ENCODE measurements at regions not wholly inside any gene's neighbourhood (a gene's known extent, or its start where the extent isn't known, plus 50 kb on each side); places are given as distances from the start of the nearest gene placed in this dataset.
"Not testable (repeated sequence)": the region's sequence is repeated elsewhere in the genome, so short reads cannot be mapped to it uniquely, and the experiment has no call there.

- H3K27ac ChIP-seq, H3K4me3 ChIP-seq: not testable (repeated sequence)
Observed at GRCh38 chr17:13659051-13659450, 57.3 kb upstream of the HS3ST3A1 start.

DNA sequence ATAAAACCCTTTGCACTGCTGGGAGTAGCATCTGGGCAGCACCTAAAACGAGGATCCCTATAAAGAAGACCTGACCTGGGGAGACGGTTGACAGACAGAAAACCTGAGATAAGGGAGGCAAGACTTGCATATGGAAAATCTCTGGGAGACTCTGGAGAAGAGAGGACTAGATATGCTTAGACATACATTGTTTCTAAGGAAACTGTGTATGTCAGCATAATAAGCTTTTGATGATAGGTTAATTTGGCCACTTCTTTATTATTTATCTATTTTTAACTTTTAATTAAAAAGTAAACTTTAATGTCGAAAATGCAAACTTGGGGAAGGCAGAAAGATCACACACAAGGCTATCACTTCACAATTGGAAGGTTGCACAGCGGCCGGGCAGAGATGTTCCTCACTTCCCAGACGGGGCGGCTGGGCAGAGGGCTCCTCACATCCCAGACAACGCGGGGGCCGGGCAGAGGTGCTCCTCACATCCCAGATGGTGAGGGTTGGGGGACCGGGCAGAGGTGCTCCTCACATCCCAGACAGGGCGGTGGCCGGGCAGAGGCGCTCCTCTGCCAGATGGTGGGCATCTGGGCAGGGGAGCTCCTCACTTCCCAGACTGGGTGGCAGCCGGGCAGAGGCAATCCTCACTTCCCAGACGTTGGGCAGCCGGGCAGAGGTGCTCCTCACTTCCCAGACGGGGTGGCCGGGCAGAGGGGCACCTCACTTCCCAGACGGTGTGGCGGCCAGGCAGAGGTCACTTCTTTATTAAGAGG is 64.3 kb upstream of the HS3ST3A1 start:
- Histone ChIP-seq H3K27ac (no peak overlapping the region), H3K4me3 (no peak overlapping the region)

- H3K4me3 ChIP-seq, result no peak overlapping the region
- no peak overlapping the region for H3K27ac ChIP-seq
Observed at GRCh38 chr17:13671341-13671740, 69.6 kb upstream of the HS3ST3A1 start.

DNA sequence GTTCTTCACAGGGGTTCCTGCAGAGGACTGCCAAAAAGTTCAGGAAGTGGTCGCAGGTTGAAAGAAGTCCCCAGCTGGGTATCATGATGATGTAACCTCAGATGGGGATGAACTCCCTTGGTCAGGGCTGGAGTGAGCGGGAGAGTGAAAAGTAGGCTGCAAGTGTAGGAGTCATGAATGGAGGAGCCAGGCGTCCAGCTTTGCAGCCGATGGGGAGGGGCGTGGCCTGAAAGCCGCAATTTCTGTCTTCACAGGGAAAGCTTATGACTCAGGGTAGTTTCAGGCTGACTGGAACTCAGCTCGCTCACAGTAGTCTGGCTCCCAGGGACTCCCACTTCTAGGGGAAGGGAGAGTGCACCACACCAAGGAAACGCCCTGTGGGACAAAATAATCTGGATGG is 70.0 kb upstream of the HS3ST3A1 start:
- H3K4me3 ChIP-seq, result no peak overlapping the region
- no peak overlapping the region for H3K27ac ChIP-seq

- Histone ChIP-seq H3K4me3 (no peak overlapping the region), H3K27ac (no peak overlapping the region)
Observed at GRCh38 chr17:13678361-13678760, 76.6 kb upstream of the HS3ST3A1 start.

- Histone ChIP-seq H3K27ac (no peak overlapping the region), H3K4me3 (no peak overlapping the region)
Observed at GRCh38 chr17:13678841-13679240, 77.1 kb upstream of the HS3ST3A1 start.

- no peak overlapping the region for H3K27ac ChIP-seq
- H3K4me3 ChIP-seq, result no peak overlapping the region
Observed at GRCh38 chr17:13688716-13689115, 87.0 kb upstream of the HS3ST3A1 start.

- Histone ChIP-seq H3K27ac (no peak overlapping the region), H3K4me3 (no peak overlapping the region)
Observed at GRCh38 chr17:13690806-13691205, 89.1 kb upstream of the HS3ST3A1 start.

DNA sequence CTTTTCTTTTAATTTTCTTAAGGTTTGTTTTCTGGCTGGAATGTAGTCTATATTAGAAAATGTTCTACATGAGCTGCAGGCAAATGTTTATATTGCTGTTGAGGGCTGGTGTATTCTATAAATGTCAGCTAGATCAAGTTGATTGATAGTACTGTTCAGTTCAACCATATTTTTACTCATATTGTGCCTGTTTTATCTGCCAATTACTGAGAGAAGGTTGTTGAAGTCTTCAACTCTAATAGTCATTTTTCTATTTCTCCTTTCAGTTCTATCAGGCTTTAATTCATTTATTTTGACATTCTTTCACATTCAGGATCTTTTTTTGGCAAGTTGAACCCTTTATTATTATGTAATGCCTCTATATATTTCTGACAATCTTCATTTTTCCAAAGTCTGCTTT is 93.2 kb upstream of the HS3ST3A1 start:
- Histone ChIP-seq H3K4me3 (no peak overlapping the region), H3K27ac (no peak overlapping the region)

DNA sequence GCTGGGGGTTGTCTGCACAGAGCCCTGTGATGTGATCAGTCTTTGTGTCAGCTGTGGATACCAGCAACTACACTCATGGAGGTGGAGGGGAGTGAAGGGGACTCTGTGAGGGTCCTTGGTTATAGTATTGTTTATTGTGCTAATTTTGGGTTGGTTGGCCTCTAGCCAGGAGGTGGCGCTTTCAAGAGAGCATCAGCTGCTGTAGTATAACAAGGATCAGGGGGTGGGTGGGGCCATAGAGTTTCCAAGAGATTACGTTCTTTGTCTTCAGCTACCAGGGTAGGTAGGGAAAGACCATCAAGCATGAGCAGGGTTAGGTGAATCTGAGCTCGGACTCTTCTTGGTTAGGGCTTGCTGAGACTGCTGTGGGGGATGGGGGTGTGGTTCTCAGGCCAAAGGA is 97.1 kb upstream of the HS3ST3A1 start:
- Histone ChIP-seq H3K27ac (no peak overlapping the region), H3K4me3 (no peak overlapping the region)

DNA sequence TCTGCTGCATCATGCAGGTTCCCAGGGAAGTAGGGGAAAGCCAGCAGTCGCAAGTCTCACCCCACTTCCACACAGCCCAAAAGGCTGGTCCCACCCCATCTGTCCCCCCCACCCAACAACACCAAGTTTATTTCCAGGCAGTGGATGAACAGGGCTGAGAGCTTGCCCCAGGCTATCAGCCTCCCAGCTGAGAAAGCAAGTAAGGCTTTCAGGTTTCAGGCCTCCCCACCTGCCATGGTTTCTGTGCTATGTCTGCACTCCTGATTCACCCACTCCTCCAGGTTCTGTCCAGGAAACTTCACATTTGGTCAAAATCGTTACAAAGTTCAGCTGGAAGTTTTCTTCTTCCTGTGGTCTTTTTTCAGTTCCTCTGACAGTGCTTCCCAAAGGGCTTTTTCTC is 97.5 kb upstream of the HS3ST3A1 start:
- Histone ChIP-seq H3K4me3 (no peak overlapping the region), H3K27ac (no peak overlapping the region)

GRCh38 chr17:13702266-13702665 is 100.5 kb upstream of the HS3ST3A1 start:
- H3K4me3 ChIP-seq, result no peak overlapping the region
- no peak overlapping the region for H3K27ac ChIP-seq

GRCh38 chr17:13704333-13704732 is 102.6 kb upstream of the HS3ST3A1 start:
- no peak overlapping the region for H3K4me3 ChIP-seq
- H3K27ac ChIP-seq, result no peak overlapping the region

DNA sequence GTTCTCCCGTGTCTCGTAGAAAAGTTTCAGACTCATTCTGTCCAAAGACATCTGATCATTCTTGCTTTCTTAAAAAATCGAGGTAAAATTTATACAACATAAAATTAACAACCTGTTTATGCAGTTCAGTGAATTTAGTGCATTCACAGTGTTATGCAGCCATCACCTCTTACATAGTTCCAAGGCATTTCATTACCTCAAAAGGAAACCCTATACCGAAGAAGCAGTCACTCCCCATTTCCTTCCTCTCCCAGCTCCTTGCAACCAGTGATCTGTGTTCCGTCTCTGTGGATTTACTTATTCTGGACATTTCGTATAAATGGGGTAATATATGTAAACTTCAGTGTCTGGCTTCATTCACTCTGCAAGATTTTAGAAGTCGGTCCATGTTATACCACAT is 103.5 kb upstream of the HS3ST3A1 start:
- H3K4me3 ChIP-seq, result no peak overlapping the region
- no peak overlapping the region for H3K27ac ChIP-seq

DNA sequence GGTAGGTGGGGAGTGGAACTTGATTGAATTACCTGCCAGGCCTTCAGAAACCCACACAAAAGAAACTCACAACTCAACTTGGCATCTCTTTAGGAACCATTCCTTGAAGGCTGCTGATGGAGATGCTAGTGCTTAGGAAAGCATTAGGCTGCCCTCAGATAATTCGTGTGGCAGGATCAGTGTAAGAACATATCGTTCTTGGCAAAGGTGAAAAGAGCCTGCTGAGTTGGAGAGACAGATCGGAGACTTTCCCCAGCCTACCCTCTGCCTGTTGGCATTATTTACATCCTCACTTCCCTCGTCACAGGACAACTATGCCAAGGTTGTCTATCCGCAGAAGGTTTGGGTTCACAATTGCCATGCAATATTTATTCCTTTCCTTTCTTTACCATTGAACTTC is 120.0 kb upstream of the HS3ST3A1 start:
- no peak overlapping the region for H3K4me3 ChIP-seq
- H3K27ac ChIP-seq, result no peak overlapping the region

- H3K27ac ChIP-seq, result no peak overlapping the region
- no peak overlapping the region for H3K4me3 ChIP-seq
Observed at GRCh38 chr17:13725288-13725990, 123.7 kb upstream of the HS3ST3A1 start.

DNA sequence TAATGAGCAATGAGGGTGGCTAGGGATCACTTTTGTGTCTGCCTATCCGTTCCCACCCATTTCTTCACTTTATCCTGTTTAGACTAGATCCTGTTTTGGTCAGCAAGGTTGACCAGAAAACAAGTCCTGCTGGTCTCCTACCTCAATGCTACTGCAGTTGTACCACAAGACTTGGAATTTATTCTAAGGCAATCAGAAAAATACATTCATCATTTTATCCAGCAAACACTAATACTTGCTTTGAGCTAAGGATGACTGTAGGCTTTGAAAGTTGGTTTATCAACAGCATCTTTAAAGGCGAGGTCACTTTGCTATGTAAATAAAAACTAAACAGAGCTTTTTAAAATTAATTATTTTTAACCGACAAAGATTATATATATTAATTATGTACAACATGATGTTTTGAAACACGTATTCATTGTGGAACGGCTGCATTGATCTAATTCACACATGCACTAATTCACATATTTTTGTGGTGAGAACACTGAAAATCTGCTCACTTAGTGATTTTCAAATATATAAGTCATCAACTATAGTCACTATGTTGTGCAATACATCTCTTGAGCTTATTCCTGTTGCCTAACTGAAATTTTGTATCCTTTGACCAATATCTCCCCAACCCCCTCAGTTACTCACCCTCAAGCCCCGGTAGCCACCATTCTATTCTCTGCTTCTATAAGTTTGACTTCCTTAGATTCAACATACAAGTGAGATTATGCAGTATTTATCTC is 125.9 kb upstream of the HS3ST3A1 start:
- H3K4me3 ChIP-seq, result no peak overlapping the region
- H3K27ac ChIP-seq, result no peak overlapping the region

DNA sequence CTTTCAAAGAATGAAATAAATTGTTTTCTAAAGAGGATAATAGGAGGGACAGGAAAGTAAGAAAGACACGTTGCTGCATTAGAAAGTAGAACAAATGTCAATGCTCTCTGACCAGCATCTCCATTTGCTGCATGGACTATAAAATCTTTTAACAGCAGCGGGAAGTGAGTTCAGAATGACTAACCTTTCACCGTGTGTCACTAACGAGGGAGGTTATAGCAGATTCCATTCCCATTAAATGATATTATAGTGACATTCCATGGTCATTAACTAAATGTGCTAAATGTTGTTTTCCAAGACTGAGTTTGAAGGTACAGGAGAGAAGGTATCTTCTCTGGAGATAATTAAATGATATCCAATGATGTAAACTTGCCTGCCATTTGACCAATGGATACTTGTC is 127.1 kb upstream of the HS3ST3A1 start:
- Histone ChIP-seq H3K4me3 (no peak overlapping the region), H3K27ac (no peak overlapping the region)

GRCh38 chr17:13729466-13730134 is 127.9 kb upstream of the HS3ST3A1 start:
- Histone ChIP-seq H3K27ac (no peak overlapping the region), H3K4me3 (no peak overlapping the region)

- no peak overlapping the region for H3K4me3 ChIP-seq
- no peak overlapping the region for H3K27ac ChIP-seq
Observed at GRCh38 chr17:13734880-13735279, 133.2 kb upstream of the HS3ST3A1 start.

Measured in skin epidermis (tissue), 12 donors.